Activated T-helper 17 cell treated with anti-CD3 and anti-CD28 coated beads, Interleukin-2, amount 50 U/mL, for 72 hours (primary cell): ENCODE measurements at regions not wholly inside any gene's neighbourhood (a gene's known extent, or its start where the extent isn't known, plus 50 kb on each side); places are given as distances from the start of the nearest gene placed in this dataset.

Experiments
- ATAC-seq: fragments of 150-1000 bp; cut with Tn5 transposase; replicated peaks from 2 replicates; pipeline ENCODE4 v1.10.0; 2021; ENCODE audit warnings: mild to moderate bottlenecking, moderate library complexity
- H3K27ac Mint-ChIP-seq: one replicate; pipeline ENCODE4 v1.8.0; 2022; ENCODE audit warnings: mixed read lengths
- H3K27me3 Mint-ChIP-seq: one replicate; pipeline ENCODE4 v1.8.0; 2022; ENCODE audit warnings: mixed read lengths
- H3K36me3 Mint-ChIP-seq: one replicate; pipeline ENCODE4 v1.8.0; 2022; ENCODE audit warnings: low read depth, mild to moderate bottlenecking, mixed read lengths
- H3K4me1 Mint-ChIP-seq: one replicate; pipeline ENCODE4 v1.8.0; 2022; ENCODE audit warnings: mixed read lengths
- H3K4me3 Mint-ChIP-seq: one replicate; pipeline ENCODE4 v1.8.0; 2022; ENCODE audit warnings: mild to moderate bottlenecking, mixed read lengths
- H3K9me3 Mint-ChIP-seq: one replicate; pipeline ENCODE4 v1.8.0; 2022; ENCODE audit warnings: mixed read lengths

DNA sequence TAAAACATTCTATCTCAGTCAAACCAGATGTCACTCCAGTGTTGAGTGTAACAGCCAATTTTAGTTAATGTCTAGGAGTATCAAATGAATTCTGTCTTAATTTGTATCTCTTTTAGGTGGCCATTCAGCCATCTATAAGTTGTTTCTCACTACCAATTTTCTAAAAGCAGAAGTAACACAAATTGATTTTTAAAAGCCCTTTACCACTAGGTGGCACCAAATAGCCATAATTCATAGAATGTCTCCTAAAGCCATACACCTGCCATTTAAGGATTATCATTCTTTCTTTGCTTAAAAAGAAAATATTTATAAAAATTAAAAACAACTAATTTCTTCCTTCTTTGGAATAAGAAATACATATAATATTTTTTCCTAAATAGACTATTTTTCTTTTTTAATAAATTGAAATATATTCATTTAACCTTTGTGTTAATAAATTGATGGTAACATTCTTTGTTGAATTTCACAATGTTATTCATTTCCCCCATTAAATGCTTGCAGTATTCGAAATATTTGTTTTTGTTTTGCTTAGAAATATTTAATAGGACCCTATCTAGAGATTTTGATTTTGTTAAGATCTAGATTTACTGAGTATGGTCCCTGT lies 107.8 kb upstream of the PPP1R3A start:
- Mint-ChIP-seq H3K9me3 (no peaks in the 10 kb centered on the region), H3K4me3 (no peak overlapping the region), H3K27ac (no peak overlapping the region), H3K36me3 (no peaks in the 10 kb centered on the region), H3K4me1 (no peaks in the 10 kb centered on the region), H3K27me3 (peaks cover 4% of the 10 kb centered on the region)
- ATAC-seq: no peak

- no peaks in the 10 kb centered on the region for H3K9me3 Mint-ChIP-seq
- H3K27me3 Mint-ChIP-seq: peaks cover 4% of the 10 kb centered on the region
- ATAC-seq: no peak
- no peaks in the 10 kb centered on the region for H3K36me3 Mint-ChIP-seq
- no peaks in the 10 kb centered on the region for H3K4me1 Mint-ChIP-seq
- H3K27ac Mint-ChIP-seq: no peak overlapping the region
- H3K4me3 Mint-ChIP-seq: no peak overlapping the region
Measured at GRCh38 chr7:114021135-114021534, 102.3 kb upstream of the PPP1R3A start.

- peaks cover 17% of the 10 kb centered on the region for H3K27me3 Mint-ChIP-seq
- H3K27ac Mint-ChIP-seq: no peak overlapping the region
- H3K4me3 Mint-ChIP-seq: no peak overlapping the region
- H3K9me3 Mint-ChIP-seq: peaks cover 3% of the 10 kb centered on the region
- ATAC-seq: no peak
- no peaks in the 10 kb centered on the region for H3K4me1 Mint-ChIP-seq
- no peaks in the 10 kb centered on the region for H3K36me3 Mint-ChIP-seq
Measured at GRCh38 chr7:114008696-114009095, 89.9 kb upstream of the PPP1R3A start.

- Mint-ChIP-seq H3K9me3 (peaks cover 3% of the 10 kb centered on the region), H3K36me3 (no peaks in the 10 kb centered on the region), H3K4me3 (no peak overlapping the region), H3K4me1 (no peaks in the 10 kb centered on the region), H3K27me3 (peaks cover 23% of the 10 kb centered on the region), H3K27ac (no peak overlapping the region)
- ATAC-seq: no peak
Measured at GRCh38 chr7:114007386-114007785, 88.6 kb upstream of the PPP1R3A start.

GRCh38 chr7:113998934-113999333 lies 80.1 kb upstream of the PPP1R3A start:
- Mint-ChIP-seq H3K4me1 (no peaks in the 10 kb centered on the region), H3K36me3 (no peaks in the 10 kb centered on the region), H3K27ac (no peak overlapping the region), H3K9me3 (peaks cover 11% of the 10 kb centered on the region), H3K4me3 (no peak overlapping the region), H3K27me3 (peaks cover 21% of the 10 kb centered on the region)
- ATAC-seq: no peak

DNA sequence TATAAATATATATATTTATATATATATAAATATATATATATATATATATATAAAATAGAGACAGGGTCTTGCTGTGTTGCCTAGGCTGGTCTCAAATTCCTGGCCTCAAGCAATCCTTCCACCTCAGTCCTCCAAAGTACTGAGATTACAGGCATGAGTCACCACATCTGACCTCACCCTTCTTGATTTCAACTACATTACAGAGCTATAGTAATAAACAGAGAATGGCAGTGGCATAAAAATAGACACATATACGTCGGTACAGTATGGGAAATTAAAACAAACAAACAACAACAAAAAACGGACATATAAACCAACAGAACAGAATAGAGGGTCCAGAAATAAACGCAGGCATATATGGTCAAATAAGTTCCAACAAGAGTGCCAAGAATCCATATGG lies 77.6 kb upstream of the PPP1R3A start:
- no peaks in the 10 kb centered on the region for H3K36me3 Mint-ChIP-seq
- peaks cover 14% of the 10 kb centered on the region for H3K27me3 Mint-ChIP-seq
- no peak overlapping the region for H3K4me3 Mint-ChIP-seq
- no peak for ATAC-seq
- H3K4me1 Mint-ChIP-seq: no peaks in the 10 kb centered on the region
- H3K27ac Mint-ChIP-seq: no peak overlapping the region
- peaks cover 2% of the 10 kb centered on the region for H3K9me3 Mint-ChIP-seq

DNA sequence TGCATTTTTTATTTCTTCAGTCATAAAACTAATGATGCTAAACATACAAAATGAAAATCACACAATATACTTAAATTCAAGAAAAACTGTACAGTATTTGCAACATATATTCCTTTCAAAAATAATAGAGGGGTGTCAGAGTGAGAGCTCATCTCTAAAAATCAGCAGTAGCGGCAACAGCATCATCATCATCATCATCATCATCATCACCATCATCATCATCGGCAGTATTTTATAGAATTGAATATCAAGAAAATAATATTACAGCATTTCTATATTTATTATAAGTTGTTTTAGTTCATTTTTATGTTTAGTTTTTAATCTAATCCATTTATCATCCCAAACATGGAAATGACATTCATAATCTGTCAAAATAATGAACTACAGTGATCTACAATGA lies 67.4 kb upstream of the PPP1R3A start:
- Mint-ChIP-seq H3K36me3 (no peaks in the 10 kb centered on the region), H3K4me1 (no peaks in the 10 kb centered on the region)

GRCh38 chr7:113976508-113976907 lies 57.7 kb upstream of the PPP1R3A start:
- no peak overlapping the region for H3K27ac Mint-ChIP-seq

More for the DNA sequence above, 67.4 kb upstream of the PPP1R3A start:
- Mint-ChIP-seq H3K27ac (no peak overlapping the region), H3K27me3 (peaks cover 7% of the 10 kb centered on the region), H3K9me3 (no peaks in the 10 kb centered on the region), H3K4me3 (no peak overlapping the region)
- no peak for ATAC-seq

GRCh38 chr7:113968713-113969112 lies 49.9 kb upstream of the PPP1R3A start:
- ATAC-seq: no peak
- H3K27me3 Mint-ChIP-seq: no peaks in the 10 kb centered on the region
- H3K4me3 Mint-ChIP-seq: no peak overlapping the region
- no peak overlapping the region for H3K27ac Mint-ChIP-seq
- H3K9me3 Mint-ChIP-seq: no peaks in the 10 kb centered on the region
- no peaks in the 10 kb centered on the region for H3K4me1 Mint-ChIP-seq
- H3K36me3 Mint-ChIP-seq: no peaks in the 10 kb centered on the region

More at GRCh38 chr7:113976508-113976907, 57.7 kb upstream of the PPP1R3A start:
- Mint-ChIP-seq H3K27me3 (peaks cover 5% of the 10 kb centered on the region), H3K4me3 (no peak overlapping the region), H3K4me1 (no peaks in the 10 kb centered on the region), H3K36me3 (no peaks in the 10 kb centered on the region), H3K9me3 (no peaks in the 10 kb centered on the region)
- no peak for ATAC-seq
